NCI-H460 (cell line): ENCODE measurements at regions not wholly inside any gene's neighbourhood (a gene's known extent, or its start where the extent isn't known, plus 50 kb on each side); places are given as distances from the start of the nearest gene placed in this dataset.
"Not testable (repeated sequence)": the region's sequence is repeated elsewhere in the genome, so short reads cannot be mapped to it uniquely, and the experiment has no call there.

Experiments used
- DNase-seq: peaks from one replicate; pipeline ENCODE4 v3.0.0-alpha.2; 2016; ENCODE audit warnings: low read depth; ENCODE audit errors: extremely low read depth

GRCh38 chr1:25171013-25171412 is 61.3 kb downstream of the SYF2 start:
- DNase-seq = not testable (repeated sequence)

- no peak for DNase-seq
Observed at GRCh38 chr1:25170439-25170838, 61.9 kb downstream of the SYF2 start.

DNA sequence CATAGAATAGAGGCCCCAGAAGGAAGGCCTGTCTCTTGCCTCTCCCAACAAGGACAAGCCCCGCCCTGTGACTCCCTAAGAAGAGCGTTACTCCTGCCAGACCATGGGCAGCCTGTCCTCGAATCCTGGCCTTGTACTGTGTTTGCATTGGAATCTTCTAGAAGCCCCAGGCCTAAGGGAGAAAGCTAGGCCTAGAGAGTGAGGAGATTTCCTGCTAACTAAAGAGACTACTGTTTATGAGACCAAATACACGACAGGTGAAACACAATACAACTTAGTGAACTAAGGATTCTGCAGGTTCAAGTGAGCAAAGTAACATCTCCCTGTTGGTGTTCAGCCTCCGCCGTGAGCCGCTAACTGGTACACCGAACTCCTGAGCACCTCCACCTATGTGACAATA is 62.7 kb downstream of the SYF2 start:
- DNase-seq = no peak

DNA sequence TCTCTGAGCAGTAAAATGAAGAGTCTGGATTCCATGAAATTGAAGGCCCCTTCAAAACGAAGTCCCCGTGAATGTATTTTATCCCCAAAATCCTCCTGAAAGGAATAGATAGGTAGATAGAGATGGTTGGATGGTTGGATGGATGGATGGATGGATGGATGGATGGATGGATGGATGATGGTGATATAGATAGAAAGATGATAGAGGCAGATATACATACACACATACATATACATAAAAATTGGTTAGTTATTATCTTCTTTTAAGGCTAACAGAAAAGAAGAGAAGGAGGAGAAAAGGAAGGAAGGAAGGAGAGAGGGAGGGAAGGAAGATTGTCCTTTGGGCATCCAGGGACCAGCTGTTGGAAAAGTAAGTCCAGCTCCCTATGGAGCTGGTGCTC is 63.1 kb downstream of the SYF2 start:
- DNase-seq = no peak

DNA sequence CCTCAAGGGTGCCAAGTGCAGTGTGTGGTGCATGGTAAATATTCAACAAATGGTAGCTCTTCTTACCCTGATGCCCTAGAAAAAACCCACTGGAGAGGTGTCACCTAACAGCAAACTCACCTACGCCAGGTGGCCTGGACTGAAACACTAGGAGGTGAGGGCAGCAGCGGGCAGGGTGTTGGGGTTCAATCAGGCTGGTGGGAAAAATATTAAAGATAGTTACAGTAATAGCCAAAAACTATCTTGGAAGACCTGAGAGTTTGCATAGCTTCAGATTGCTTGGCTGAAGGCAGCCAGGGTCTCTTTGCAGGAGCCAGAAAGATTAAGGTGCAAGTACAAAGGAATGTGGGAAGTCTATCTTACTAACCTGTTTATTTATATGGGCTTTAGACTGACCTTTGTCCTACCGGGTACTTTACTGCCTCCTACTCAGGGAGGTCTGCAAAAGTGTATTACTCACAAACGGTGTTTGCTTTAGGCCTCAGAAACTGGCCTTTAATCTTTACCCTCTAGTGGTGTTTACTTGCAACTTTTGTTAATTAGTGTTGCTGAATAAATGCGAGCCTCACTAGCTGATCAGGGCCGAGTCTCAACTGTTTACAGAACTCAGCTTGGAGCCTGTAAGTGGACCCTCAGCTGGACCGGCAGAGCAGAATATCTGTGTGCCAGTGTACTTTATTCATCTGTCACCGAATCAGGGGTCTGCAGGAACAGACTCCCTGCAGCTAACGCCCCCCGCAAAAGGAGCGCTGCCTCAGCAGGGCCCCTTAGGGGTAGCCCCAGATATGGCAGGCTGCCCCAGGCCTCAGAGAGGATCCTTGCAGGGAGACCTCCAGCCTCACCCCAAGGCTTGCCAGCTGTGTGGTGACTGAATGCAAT is 63.9 kb downstream of the SYF2 start:
- DNase-seq = no peak

- no peak for DNase-seq
Observed at GRCh38 chr1:25167269-25168192, 64.8 kb downstream of the SYF2 start.

GRCh38 chr1:25166847-25167246 is 65.5 kb downstream of the SYF2 start:
- no peak for DNase-seq

GRCh38 chr1:25163986-25164385 is 68.3 kb downstream of the SYF2 start:
- DNase-seq = no peak

GRCh38 chr1:25161981-25162380 is 70.3 kb downstream of the SYF2 start:
- no peak for DNase-seq

DNA sequence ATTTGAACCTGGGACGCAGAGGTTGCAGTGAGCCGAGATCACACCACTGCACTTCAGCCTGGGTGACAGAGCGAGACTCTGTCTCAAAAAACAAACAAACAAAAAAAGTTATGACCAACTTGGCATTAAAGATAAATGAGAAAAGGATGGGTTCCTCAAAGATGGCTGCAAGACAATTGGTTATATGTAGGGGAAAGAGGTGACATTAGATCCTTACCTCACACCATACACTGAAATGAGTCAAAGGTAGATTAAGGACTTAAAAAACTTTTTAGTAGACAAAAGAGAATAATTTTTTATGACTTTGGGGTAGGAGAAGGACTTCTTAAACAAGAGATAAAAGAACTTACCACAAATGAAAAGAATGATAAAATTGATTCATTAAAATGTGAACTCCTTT is 74.5 kb downstream of the SYF2 start:
- no peak for DNase-seq

DNA sequence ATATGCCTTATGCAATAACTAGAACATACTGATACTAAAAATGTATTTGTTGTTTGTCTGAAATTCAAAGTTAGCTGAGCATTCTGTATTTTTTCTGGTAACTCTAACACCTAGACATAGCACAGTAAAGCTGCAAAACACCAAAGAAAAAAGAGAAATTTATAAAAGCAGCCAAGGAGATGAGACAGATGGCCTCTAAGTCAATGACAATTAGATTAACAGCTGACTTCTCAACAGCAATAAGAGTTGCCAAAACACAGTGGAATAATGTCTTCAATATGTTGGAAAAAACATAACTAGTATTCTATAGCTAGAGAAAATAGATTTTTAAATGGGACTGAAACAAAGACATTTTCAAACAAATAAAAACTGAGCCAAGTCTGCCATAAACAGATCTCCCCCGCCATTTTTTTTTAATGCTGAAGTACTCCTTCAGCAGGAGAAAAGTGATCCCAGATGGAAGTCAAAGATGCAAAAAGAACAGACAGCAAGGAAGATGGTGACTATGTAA is 81.3 kb downstream of the SYF2 start:
- DNase-seq = no peak

- DNase-seq = peak; percentile 4
Observed at GRCh38 chr1:25148673-25149300, 83.5 kb downstream of the SYF2 start.

DNA sequence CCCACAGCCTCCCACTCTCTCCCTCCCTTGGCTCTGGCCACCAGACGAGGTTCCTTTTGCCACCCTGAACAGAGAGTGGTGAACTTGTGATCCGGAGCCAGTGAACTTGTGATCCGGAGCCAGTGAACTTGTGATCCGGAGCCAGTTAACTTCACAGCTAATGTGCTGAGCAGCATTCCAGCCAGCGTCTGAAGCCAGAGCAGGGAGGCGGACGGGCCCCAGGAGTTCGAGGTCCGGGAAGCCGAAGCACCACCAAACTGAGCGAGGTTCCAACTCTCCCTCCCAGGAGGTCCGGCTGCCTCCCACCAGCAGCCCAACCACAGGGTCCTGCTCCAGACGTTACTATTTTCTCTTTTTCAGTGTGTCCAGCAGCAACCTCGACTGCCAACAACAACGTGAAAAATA is 85.8 kb downstream of the SYF2 start:
- DNase-seq = no peak

DNA sequence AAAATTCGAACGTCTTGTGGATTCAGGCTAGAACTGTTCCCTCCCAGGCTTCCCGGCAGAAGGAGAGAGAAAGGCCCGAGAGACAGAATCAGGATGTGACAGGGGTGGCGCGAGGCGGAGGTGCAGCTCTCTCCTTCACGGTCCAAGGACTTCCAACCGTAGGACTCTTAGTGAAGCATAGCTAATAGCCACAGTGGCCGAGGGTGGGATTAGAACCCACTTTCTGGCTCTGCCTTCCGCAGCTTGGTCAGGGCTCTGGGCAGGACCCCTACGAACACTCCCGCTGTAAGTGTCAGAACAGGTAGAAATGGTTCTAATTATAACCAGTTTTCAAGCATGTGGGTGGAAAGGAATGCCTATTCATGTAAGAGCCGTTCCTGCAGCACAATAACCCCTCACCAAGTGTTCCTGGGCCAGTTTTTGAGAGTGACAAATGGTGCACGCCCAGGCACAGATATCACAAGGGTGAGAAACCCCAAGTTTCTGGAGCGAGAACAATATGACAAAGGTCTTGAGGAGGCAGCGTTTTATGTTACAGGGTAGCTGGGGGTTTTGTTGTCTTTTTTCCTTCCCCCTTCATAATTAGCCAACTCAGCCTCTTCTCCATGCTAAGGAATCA is 86.4 kb downstream of the SYF2 start:
- no peak for DNase-seq

DNA sequence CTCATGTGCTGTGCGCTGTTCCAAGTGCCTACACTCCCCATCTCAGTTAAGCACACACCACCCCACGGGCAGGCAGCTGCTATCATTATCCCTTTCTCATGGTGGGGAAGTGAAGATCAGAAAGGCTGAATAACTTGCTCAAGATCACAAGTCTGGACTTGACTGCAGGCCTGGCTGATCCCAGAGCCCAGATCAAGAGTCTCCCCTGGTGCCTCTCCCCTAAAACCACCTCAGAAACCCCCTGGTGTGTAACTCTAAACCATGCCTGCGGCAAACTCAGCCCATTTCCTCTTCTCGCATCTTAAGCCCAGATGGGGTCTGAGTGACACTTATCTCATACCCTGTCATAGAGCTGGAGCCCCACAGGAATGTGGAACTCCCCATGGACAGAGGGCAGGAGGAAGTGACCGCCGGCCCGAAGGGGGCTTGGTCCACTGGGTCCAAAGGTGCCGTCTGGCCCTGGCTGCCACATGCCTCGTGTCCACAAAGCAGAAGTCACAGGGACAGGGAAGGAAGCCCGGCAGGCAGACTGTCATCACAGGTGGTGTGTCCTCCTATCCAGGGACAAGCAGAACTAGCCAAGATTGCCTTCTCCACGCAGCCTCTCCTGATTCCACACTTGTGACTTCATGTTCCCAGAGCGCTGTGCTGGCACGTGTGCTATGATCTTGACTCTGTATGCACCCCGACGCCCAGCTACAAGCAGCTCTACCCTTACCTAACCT is 92.1 kb downstream of the SYF2 start:
- DNase-seq = no peak

GRCh38 chr1:25137521-25138395 is 94.5 kb downstream of the SYF2 start:
- no peak for DNase-seq

DNA sequence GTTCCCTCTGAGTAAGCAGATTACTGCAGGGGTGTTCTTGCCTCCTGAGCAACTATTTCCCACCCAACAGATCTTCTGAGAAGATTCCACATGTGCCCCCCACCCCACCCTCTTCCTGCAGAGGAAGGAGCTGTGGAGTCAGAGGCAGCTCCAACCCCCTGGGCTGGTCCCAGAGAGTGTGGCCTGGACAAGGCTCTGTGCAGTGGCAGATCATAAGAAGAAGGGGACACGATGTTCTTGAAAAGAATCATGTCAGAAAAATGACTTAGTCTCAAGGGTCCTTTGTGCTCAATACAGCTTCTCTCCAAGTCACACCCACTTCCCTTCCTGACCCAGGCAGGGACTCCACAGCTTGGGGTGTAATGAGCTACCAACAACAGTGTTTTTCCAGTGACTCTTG is 95.2 kb downstream of the SYF2 start:
- no peak for DNase-seq

DNA sequence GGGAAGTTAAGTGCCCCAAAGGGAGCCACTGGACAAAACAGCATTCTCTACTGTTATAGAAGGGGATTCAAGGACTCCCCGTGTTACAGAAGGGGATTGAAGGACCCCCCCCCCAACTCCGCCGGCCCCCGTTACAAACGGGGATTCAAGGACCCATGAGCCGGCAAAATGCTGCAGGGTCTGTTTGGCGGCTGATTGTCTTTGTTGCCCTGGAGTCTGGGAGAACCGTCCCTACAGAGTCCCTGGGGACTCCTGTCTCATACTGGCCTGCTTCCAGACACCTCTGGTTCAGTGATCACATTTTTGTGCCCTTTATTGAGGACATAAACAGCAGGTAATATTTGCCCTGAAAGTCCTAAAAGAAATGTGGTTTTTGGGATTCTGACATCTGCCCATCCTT is 96.4 kb downstream of the SYF2 start:
- DNase-seq = no peak
